ENCODE measurements at regions not wholly inside any gene's neighbourhood (a gene's known extent, or its start where the extent isn't known, plus 50 kb on each side); places are given as distances from the start of the nearest gene placed in this dataset.

- TF ChIP-seq CTCF (IDR thresholded peaks at IDR 0.05) (no peak), POLR2A (IDR thresholded peaks at IDR 0.05) (no peak)
These were observed 68.8 kb upstream of the BCL9 start for GRCh38 chr1:147472489-147472888.

Measured in lower leg skin (tissue), 3 donors.